SK-N-SH (cell line): ENCODE measurements at regions not wholly inside any gene's neighbourhood (a gene's known extent, or its start where the extent isn't known, plus 50 kb on each side); places are given as distances from the start of the nearest gene placed in this dataset.

Source experiments
- CTCF ChIA-PET: fragments of 300-600, 350-600 bp; formaldehyde crosslinking; extraction: SDS; loops from one replicate; lab custom pipeline; 2021; lab: Yijun Ruan, JAX
- POLR2A ChIA-PET: fragments of 350-600 bp; sonication (Branson Sonifier 250); formaldehyde crosslinking; extraction: SDS; loops from one replicate; lab custom pipeline; 2020; ENCODE audit warnings: antibody characterized with exemption, inconsistent platforms; lab: Yijun Ruan, JAX
- DNase-seq: peaks from one replicate; pipeline ENCODE4 v3.0.0; 2012
- H2AFZ ChIP-seq: fragments of 200-600 bp; sonication (generic); 2 replicates; pipeline ENCODE4 v1.8.1; 2016; ENCODE audit warnings: antibody characterized with exemption, mild to moderate bottlenecking, low read depth
- H3F3A ChIP-seq: fragments of 200-600 bp; sonication (generic); replicated peaks from 2 replicates; pipeline ENCODE3; 2016; ENCODE audit warnings: antibody characterized with exemption, mild to moderate bottlenecking; ENCODE audit not compliant: insufficient read depth
- H3K27ac ChIP-seq, 2 experiments: fragments of 200-500 bp in 1 of 2; fragments of 200-600 bp in 1 of 2; sonication (Bioruptor generic) in 1 of 2; sonication (generic), shearing (Covaris generic) in 1 of 2; 2 replicates each; pipeline versions ENCODE4 v1.5.1 to v1.6.1; 2014 to 2016; ENCODE audit warnings: low read depth in 2 of 2, inconsistent platforms in 1 of 2, low read length in 1 of 2, mild to moderate bottlenecking in 1 of 2, mixed read lengths in 1 of 2
- H3K27me3 ChIP-seq: fragments of 200-600 bp; sonication (generic), shearing (Covaris generic); 2 replicates; pipeline ENCODE4 v1.6.1; 2016; ENCODE audit warnings: mixed run types; ENCODE audit not compliant: insufficient read depth
- H3K36me3 ChIP-seq, 2 experiments: fragments of 200-500 bp in 1 of 2; fragments of 200-600 bp in 1 of 2; sonication (Bioruptor generic) in 1 of 2; sonication (generic) in 1 of 2; replicated peaks in 1 of 2; 2 replicates each; pipeline versions ENCODE3 to v1.5.1; 2014 to 2016; ENCODE audit warnings: low read length in 1 of 2, mild to moderate bottlenecking in 1 of 2; ENCODE audit not compliant: insufficient read depth in 2 of 2, control insufficient read depth in 1 of 2
- H3K4me1 ChIP-seq, 2 experiments: fragments of 200-500 bp in 1 of 2; fragments of 200-600 bp in 1 of 2; sonication (Bioruptor generic) in 1 of 2; sonication (generic), shearing (Covaris generic) in 1 of 2; 2 replicates each; pipeline versions ENCODE4 v1.5.1 to v1.6.1; 2014 to 2016; ENCODE audit warnings: low read depth in 1 of 2, low read length in 1 of 2, mixed run types in 1 of 2; ENCODE audit not compliant: insufficient read depth in 2 of 2, control insufficient read depth in 1 of 2
- H3K4me2 ChIP-seq: fragments of 200-600 bp; sonication (generic), shearing (Covaris generic); 2 replicates; pipeline ENCODE4 v1.6.1; 2017; ENCODE audit warnings: mixed run types
- H3K4me3 ChIP-seq, 2 experiments: fragments of 200-500 bp in 1 of 2; fragments of 200-600 bp in 1 of 2; sonication (Bioruptor generic) in 1 of 2; sonication (generic), shearing (Covaris generic) in 1 of 2; 2 replicates each; pipeline versions ENCODE4 v1.5.1 to v1.8.1; 2014 to 2016; ENCODE audit warnings: low read depth in 2 of 2, inconsistent platforms in 1 of 2, low read length in 1 of 2, mild to moderate bottlenecking in 1 of 2, mixed read lengths in 1 of 2, moderate library complexity in 1 of 2
- H3K79me2 ChIP-seq: fragments of 200-600 bp; sonication (generic); 2 replicates; pipeline ENCODE4 v1.8.1; 2017; ENCODE audit warnings: mild to moderate bottlenecking; ENCODE audit not compliant: insufficient read depth
- H3K9ac ChIP-seq: fragments of 200-600 bp; sonication (generic); 2 replicates; pipeline ENCODE4 v1.6.1; 2017; ENCODE audit warnings: mixed run types
- H3K9me2 ChIP-seq: fragments of 200-600 bp; sonication (generic); 2 replicates; pipeline ENCODE4 v1.6.1; 2017; ENCODE audit warnings: mixed run types
- H3K9me3 ChIP-seq: fragments of 200-600 bp; sonication (generic); 2 replicates; pipeline ENCODE4 v1.6.1; 2017; ENCODE audit warnings: mixed run types, mild to moderate bottlenecking, moderate library complexity
- H4K20me1 ChIP-seq: fragments of 200-600 bp; sonication (generic); 2 replicates; pipeline ENCODE4 v1.6.1; 2017; ENCODE audit warnings: mild to moderate bottlenecking, mixed run types; ENCODE audit not compliant: insufficient read depth
- CHD2 ChIP-seq: fragments of 150-350 bp; IDR thresholded peaks from 2 replicates; pipeline ENCODE4 v1.6.1; 2018; ENCODE audit warnings: low read length; ENCODE audit not compliant: partially characterized antibody
- CTCF ChIP-seq: fragments of 200-600 bp; sonication (generic); IDR thresholded peaks from 2 replicates; pipeline ENCODE4 v1.6.1; 2017; ENCODE audit warnings: antibody characterized with exemption, mild to moderate bottlenecking, moderate library complexity
- ELF1 ChIP-seq: IDR thresholded peaks from 2 replicates; pipeline ENCODE4 v1.4.0; 2012
- EP300 ChIP-seq, 2 experiments: IDR thresholded peaks; 2 replicates each; pipeline versions ENCODE4 v1.4.0 to v1.6.1; 2012; ENCODE audit warnings: borderline replicate concordance in 1 of 2, low read depth in 1 of 2, low read length in 1 of 2
- EZH2phosphoT487 ChIP-seq: fragments of 200-600 bp; sonication (generic); IDR thresholded peaks from 2 replicates; pipeline ENCODE4 v1.6.1; 2017; ENCODE audit warnings: low read depth, mixed run types, mild to moderate bottlenecking, antibody characterized with exemption, moderate library complexity, borderline replicate concordance
- GATA2 ChIP-seq: sonication (generic); formaldehyde crosslinking; IDR thresholded peaks from 2 replicates; pipeline ENCODE4 v1.5.0; 2020; ENCODE audit warnings: mild to moderate bottlenecking, missing genetic modification reagents
- MAX ChIP-seq: IDR thresholded peaks from 2 replicates; pipeline ENCODE4 v1.4.0; 2012; ENCODE audit warnings: low read depth
- MEF2A ChIP-seq: IDR thresholded peaks from 2 replicates; pipeline ENCODE4 v1.4.0; 2012; ENCODE audit warnings: low read depth, borderline replicate concordance
- MXI1 ChIP-seq: IDR thresholded peaks from 2 replicates; pipeline ENCODE4 v1.6.1; 2012; ENCODE audit warnings: mild to moderate bottlenecking, low read depth, low read length, improper control_type of control experiment
- RAD21 ChIP-seq: IDR thresholded peaks from 2 replicates; pipeline ENCODE4 v1.6.1; 2012; ENCODE audit warnings: mild to moderate bottlenecking, low read length
- RCOR1 ChIP-seq: fragments of 150-350 bp; IDR thresholded peaks from 2 replicates; pipeline ENCODE4 v1.6.1; 2017; ENCODE audit warnings: antibody characterized with exemption, low read length
- REST ChIP-seq: IDR thresholded peaks from 2 replicates; pipeline ENCODE4 v1.6.1; 2012; ENCODE audit warnings: mild to moderate bottlenecking, low read depth, low read length, moderate library complexity
- RFX5 ChIP-seq: IDR thresholded peaks from 2 replicates; pipeline ENCODE4 v1.6.1; 2012; ENCODE audit warnings: mild to moderate bottlenecking, improper control_type of control experiment, low read length
- RXRA ChIP-seq: IDR thresholded peaks from 2 replicates; pipeline ENCODE4 v1.4.0; 2012; ENCODE audit warnings: low read depth, mild to moderate bottlenecking, borderline replicate concordance
- TCF12 ChIP-seq: IDR thresholded peaks from 2 replicates; pipeline ENCODE4 v1.4.0; 2012
- TEAD4 ChIP-seq: IDR thresholded peaks from 2 replicates; pipeline ENCODE4 v1.4.0; 2012; ENCODE audit warnings: mild to moderate bottlenecking, borderline replicate concordance; ENCODE audit not compliant: insufficient read depth
- USF1 ChIP-seq: IDR thresholded peaks from 2 replicates; pipeline ENCODE4 v1.4.0; 2012; ENCODE audit warnings: low read depth, borderline replicate concordance
- WGBS: methylation state at CpG from one replicate; pipeline ENCODE4 v1.1.6; 2017; ENCODE audit warnings: low lambda C conversion rate; 5-methylcytosine and 5-hydroxymethylcytosine counted together

- Histone ChIP-seq H3K36me3 (no peaks in the 10 kb centered on the region), H2AFZ (no peak overlapping the region), H3K79me2 (no peaks in the 10 kb centered on the region), H3K4me3 (no peak overlapping the region), H3K9ac (no peak overlapping the region), H3K4me2 (no peak overlapping the region), H4K20me1 (no peaks in the 10 kb centered on the region), H3K27ac (no peak overlapping the region), H3K9me2 (no peaks in the 10 kb centered on the region), H3K9me3 (no peaks in the 10 kb centered on the region), H3K4me1 (no peaks in the 10 kb centered on the region; a peak in 1 of 4 replicates), H3K27me3 (no peaks in the 10 kb centered on the region), H3F3A (no peaks in the 10 kb centered on the region)
- ChIA-PET CTCF (no interaction called here), POLR2A (no interaction called here)
- no peak for TF ChIP-seq GATA2 (CRISPR knock-in tag)
- no peak for TF ChIP-seq TCF12
- TF ChIP-seq MXI1: no peak
- no peak for TF ChIP-seq EZH2phosphoT487
- TF ChIP-seq CHD2: no peak
- TF ChIP-seq EP300 (IDR thresholded peaks at IDR 0.05; ENCODE audit: borderline replicate concordance in 1 of 2, low read depth in 1 of 2, low read length in 1 of 2): no peak
- no peak for TF ChIP-seq RAD21
- WGBS: 65% methylated on average over 1 of the region's 1 CpG
- no peak for DNase-seq
Measured at GRCh38 chr12:30100741-30101140, 317.0 kb upstream of the TMTC1 start.

GRCh38 chr12:30098677-30099076 is 314.9 kb upstream of the TMTC1 start:
- Histone ChIP-seq H3K79me2 (no peaks in the 10 kb centered on the region), H3K9ac (no peak overlapping the region), H3K27me3 (no peaks in the 10 kb centered on the region), H3K27ac (no peak overlapping the region), H3K4me2 (no peak overlapping the region), H2AFZ (no peak overlapping the region), H3K4me1 (no peaks in the 10 kb centered on the region; a peak in 1 of 4 replicates), H3K36me3 (no peaks in the 10 kb centered on the region), H3K9me3 (no peaks in the 10 kb centered on the region), H3K4me3 (no peak overlapping the region), H3F3A (no peaks in the 10 kb centered on the region), H4K20me1 (no peaks in the 10 kb centered on the region), H3K9me2 (no peaks in the 10 kb centered on the region)
- CTCF ChIA-PET: no interaction called here
- POLR2A ChIA-PET: no interaction called here
- TF ChIP-seq TEAD4: no peak
- no peak for TF ChIP-seq EZH2phosphoT487
- no peak for TF ChIP-seq RXRA
- no peak for TF ChIP-seq CTCF
- no peak for TF ChIP-seq CHD2
- 42% methylated on average over 3 of the region's 3 CpGs for WGBS
- DNase-seq: no peak

- TF ChIP-seq TCF12 (no peak), MEF2A (no peak), RCOR1 (no peak), RFX5 (no peak), REST (no peak), ELF1 (no peak), USF1 (no peak), MAX (no peak), MXI1 (no peak)
- H3K27ac ChIP-seq: no peak overlapping the region
- H3K9me2 ChIP-seq: no peaks in the 10 kb centered on the region
- H3K36me3 ChIP-seq: no peaks in the 10 kb centered on the region
- H3K4me3 ChIP-seq: no peak overlapping the region
- no peak overlapping the region for H3K4me2 ChIP-seq
- WGBS: 64% methylated on average over 6 of the region's 6 CpGs
- no peak overlapping the region for H2AFZ ChIP-seq
- ChIA-PET CTCF (no interaction called here), POLR2A (no interaction called here)
- DNase-seq: no peak
- no peaks in the 10 kb centered on the region for H3K79me2 ChIP-seq
- H3K9ac ChIP-seq: no peak overlapping the region
- no peaks in the 10 kb centered on the region for H4K20me1 ChIP-seq
- H3K4me1 ChIP-seq: no peaks in the 10 kb centered on the region; a peak in 2 of 4 replicates
- no peaks in the 10 kb centered on the region for H3K27me3 ChIP-seq
- no peaks in the 10 kb centered on the region for H3F3A ChIP-seq
- H3K9me3 ChIP-seq: no peaks in the 10 kb centered on the region
Measured at GRCh38 chr12:30095511-30095910, 311.8 kb upstream of the TMTC1 start.
